Iris pigment epithelial cell (primary cell): ENCODE measurements at regions not wholly inside any gene's neighbourhood (a gene's known extent, or its start where the extent isn't known, plus 50 kb on each side); places are given as distances from the start of the nearest gene placed in this dataset.

Experiments used
- DNase-seq: peaks from one replicate; pipeline ENCODE4 v3.0.0-alpha.2; 2011; ENCODE audit warnings: low read depth

GRCh38 chr12:91395628-91396135, 213.1 kb upstream of the DCN start:
- DNase-seq, result no peak

- DNase-seq, result no peak
Observed at GRCh38 chr12:91394903-91395302, 212.3 kb upstream of the DCN start.

- DNase-seq, result no peak
Observed at GRCh38 chr12:91388573-91388972, 206.0 kb upstream of the DCN start.

GRCh38 chr12:91387461-91388134, 205.0 kb upstream of the DCN start:
- DNase-seq, result no peak

- no peak for DNase-seq
Observed at GRCh38 chr12:91384806-91385205, 202.2 kb upstream of the DCN start.

- DNase-seq, result no peak
Observed at GRCh38 chr12:91384366-91384765, 201.7 kb upstream of the DCN start.

GRCh38 chr12:91383099-91383498, 200.5 kb upstream of the DCN start:
- DNase-seq, result peak; percentile 45

- DNase-seq, result peak; percentile 77
Observed at GRCh38 chr12:91382081-91382543, 199.5 kb upstream of the DCN start.

- DNase-seq, result peak; percentile 91
Observed at GRCh38 chr12:91381309-91381804, 198.7 kb upstream of the DCN start.

- no peak for DNase-seq
Observed at GRCh38 chr12:91380631-91381030, 198.0 kb upstream of the DCN start.

- no peak for DNase-seq
Observed at GRCh38 chr12:91379051-91379775, 196.6 kb upstream of the DCN start.

- DNase-seq, result peak; percentile 50
Observed at GRCh38 chr12:91377436-91377835, 194.8 kb upstream of the DCN start.

- no peak for DNase-seq
Observed at GRCh38 chr12:91373086-91373485, 190.5 kb upstream of the DCN start.

GRCh38 chr12:91370086-91370868, 187.7 kb upstream of the DCN start:
- no peak for DNase-seq

- DNase-seq, result no peak
Observed at GRCh38 chr12:91368613-91369012, 186.0 kb upstream of the DCN start.

- peak; percentile 20 for DNase-seq
Observed at GRCh38 chr12:91367234-91367849, 184.7 kb upstream of the DCN start.

- no peak for DNase-seq
Observed at GRCh38 chr12:91364471-91365184, 182.0 kb upstream of the DCN start.

- peak; percentile 56 for DNase-seq
Observed at GRCh38 chr12:91361864-91362263, 179.2 kb upstream of the DCN start.

GRCh38 chr12:91357381-91357780, 174.8 kb upstream of the DCN start:
- no peak for DNase-seq

GRCh38 chr12:91356405-91356804, 173.8 kb upstream of the DCN start:
- DNase-seq, result no peak
